ENCODE measurements at regions not wholly inside any gene's neighbourhood (a gene's known extent, or its start where the extent isn't known, plus 50 kb on each side); places are given as distances from the start of the nearest gene placed in this dataset.

DNA sequence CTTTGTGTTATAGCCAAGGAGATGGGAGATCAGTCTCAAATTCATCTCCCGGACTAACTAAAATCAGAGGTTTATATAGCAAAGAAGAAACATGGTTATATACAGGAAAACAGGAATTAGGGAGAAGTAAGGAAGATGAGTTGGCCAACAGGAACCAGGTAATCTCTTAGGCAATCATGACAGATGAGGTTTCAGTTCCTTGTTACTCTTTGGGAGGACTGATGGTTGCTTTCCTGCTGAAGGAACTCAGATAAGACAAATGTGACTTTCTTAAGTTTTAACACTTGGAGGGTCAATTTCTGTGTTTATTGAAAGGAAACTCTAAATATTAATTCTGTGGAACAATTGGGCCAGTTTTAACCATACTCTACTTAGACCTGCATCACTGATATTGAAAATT, 1072.0 kb upstream of the CNTN5 start:
- TF ChIP-seq EZH2phosphoT487 (IDR thresholded peaks at IDR 0.05; ENCODE audit: borderline replicate concordance, low read length) = no peak
- TF ChIP-seq, protein P1, sequence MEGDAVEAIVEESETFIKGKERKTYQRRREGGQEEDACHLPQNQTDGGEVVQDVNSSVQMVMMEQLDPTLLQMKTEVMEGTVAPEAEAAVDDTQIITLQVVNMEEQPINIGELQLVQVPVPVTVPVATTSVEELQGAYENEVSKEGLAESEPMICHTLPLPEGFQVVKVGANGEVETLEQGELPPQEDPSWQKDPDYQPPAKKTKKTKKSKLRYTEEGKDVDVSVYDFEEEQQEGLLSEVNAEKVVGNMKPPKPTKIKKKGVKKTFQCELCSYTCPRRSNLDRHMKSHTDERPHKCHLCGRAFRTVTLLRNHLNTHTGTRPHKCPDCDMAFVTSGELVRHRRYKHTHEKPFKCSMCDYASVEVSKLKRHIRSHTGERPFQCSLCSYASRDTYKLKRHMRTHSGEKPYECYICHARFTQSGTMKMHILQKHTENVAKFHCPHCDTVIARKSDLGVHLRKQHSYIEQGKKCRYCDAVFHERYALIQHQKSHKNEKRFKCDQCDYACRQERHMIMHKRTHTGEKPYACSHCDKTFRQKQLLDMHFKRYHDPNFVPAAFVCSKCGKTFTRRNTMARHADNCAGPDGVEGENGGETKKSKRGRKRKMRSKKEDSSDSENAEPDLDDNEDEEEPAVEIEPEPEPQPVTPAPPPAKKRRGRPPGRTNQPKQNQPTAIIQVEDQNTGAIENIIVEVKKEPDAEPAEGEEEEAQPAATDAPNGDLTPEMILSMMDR (conservative IDR thresholded peaks at IDR 0.05; ENCODE audit: low read depth, low read length) = no peak
